ENCODE measurements at regions not wholly inside any gene's neighbourhood (a gene's known extent, or its start where the extent isn't known, plus 50 kb on each side); places are given as distances from the start of the nearest gene placed in this dataset.

- no peak for TF ChIP-seq TAF1 (IDR thresholded peaks at IDR 0.05; ENCODE audit: low read depth)
- TF ChIP-seq FOXM1 (IDR thresholded peaks at IDR 0.05; ENCODE audit: borderline replicate concordance, low read depth): no peak
- TF ChIP-seq NFIC (IDR thresholded peaks at IDR 0.05): no peak
- peak; percentile 86 for TF ChIP-seq RAD21 (IDR thresholded peaks at IDR 0.05; ENCODE audit: low read depth)
- no peak for TF ChIP-seq EGR1 (IDR thresholded peaks at IDR 0.05)
- TF ChIP-seq, protein P1, sequence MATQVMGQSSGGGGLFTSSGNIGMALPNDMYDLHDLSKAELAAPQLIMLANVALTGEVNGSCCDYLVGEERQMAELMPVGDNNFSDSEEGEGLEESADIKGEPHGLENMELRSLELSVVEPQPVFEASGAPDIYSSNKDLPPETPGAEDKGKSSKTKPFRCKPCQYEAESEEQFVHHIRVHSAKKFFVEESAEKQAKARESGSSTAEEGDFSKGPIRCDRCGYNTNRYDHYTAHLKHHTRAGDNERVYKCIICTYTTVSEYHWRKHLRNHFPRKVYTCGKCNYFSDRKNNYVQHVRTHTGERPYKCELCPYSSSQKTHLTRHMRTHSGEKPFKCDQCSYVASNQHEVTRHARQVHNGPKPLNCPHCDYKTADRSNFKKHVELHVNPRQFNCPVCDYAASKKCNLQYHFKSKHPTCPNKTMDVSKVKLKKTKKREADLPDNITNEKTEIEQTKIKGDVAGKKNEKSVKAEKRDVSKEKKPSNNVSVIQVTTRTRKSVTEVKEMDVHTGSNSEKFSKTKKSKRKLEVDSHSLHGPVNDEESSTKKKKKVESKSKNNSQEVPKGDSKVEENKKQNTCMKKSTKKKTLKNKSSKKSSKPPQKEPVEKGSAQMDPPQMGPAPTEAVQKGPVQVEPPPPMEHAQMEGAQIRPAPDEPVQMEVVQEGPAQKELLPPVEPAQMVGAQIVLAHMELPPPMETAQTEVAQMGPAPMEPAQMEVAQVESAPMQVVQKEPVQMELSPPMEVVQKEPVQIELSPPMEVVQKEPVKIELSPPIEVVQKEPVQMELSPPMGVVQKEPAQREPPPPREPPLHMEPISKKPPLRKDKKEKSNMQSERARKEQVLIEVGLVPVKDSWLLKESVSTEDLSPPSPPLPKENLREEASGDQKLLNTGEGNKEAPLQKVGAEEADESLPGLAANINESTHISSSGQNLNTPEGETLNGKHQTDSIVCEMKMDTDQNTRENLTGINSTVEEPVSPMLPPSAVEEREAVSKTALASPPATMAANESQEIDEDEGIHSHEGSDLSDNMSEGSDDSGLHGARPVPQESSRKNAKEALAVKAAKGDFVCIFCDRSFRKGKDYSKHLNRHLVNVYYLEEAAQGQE (IDR thresholded peaks at IDR 0.05; ENCODE audit: low read depth): no peak
- no peak for TF ChIP-seq EP300 (IDR thresholded peaks at IDR 0.05; ENCODE audit: borderline replicate concordance)
Measured at GRCh38 chr14:95442633-95443021, 73.8 kb downstream of the SYNE3 start.

Data from Ishikawa (cell line).